BLaER1 treated with 17β-estradiol and CSF1 and Interleukin-3, amounts not matched to agents 10 nM and 100 nM (cell line): ENCODE measurements at regions not wholly inside any gene's neighbourhood (a gene's known extent, or its start where the extent isn't known, plus 50 kb on each side); places are given as distances from the start of the nearest gene placed in this dataset.

Experiments used
- H3K27ac ChIP-seq, 11 experiments: shearing (Covaris generic); formaldehyde crosslinking; 2 replicates each; pipeline ENCODE4 v1.8.1; 2022
- H3K27me3 ChIP-seq, 11 experiments: shearing (Covaris generic); formaldehyde crosslinking; 2 replicates each; pipeline ENCODE4 v1.8.1; 2022
- H3K36me3 ChIP-seq, 11 experiments: shearing (Covaris generic); formaldehyde crosslinking; 2 replicates each; pipeline ENCODE4 v1.8.1; 2022
- H3K4me1 ChIP-seq, 10 experiments: shearing (Covaris generic); formaldehyde crosslinking; 2 replicates each; pipeline ENCODE4 v1.8.1; 2022
- H3K4me2 ChIP-seq, 11 experiments: shearing (Covaris generic); formaldehyde crosslinking; 2 replicates each; pipeline ENCODE4 v1.8.1; 2022
- H3K4me3 ChIP-seq, 10 experiments: shearing (Covaris generic); formaldehyde crosslinking; 2 replicates each; pipeline ENCODE4 v1.8.1; 2022
- H3K9ac ChIP-seq, 11 experiments: shearing (Covaris generic); formaldehyde crosslinking; 2 replicates each; pipeline ENCODE4 v1.8.1; 2022
- H3K9me3 ChIP-seq, 11 experiments: shearing (Covaris generic); formaldehyde crosslinking; replicated peaks in 1 of 11; 2 replicates each; pipeline ENCODE4 v1.8.1; 2022
- H4K20me1 ChIP-seq, 11 experiments: shearing (Covaris generic); formaldehyde crosslinking; 2 replicates each; pipeline ENCODE4 v1.8.1; 2022
- Cebpa-rat ChIP-seq, 11 experiments: shearing (Covaris generic); IDR thresholded peaks; 2 replicates each; pipeline ENCODE4 v1.8.1; 2022

- no peak overlapping the region for H3K4me3 ChIP-seq
- peaks cover 0 to 3% (median 0%) of the 10 kb centered on the region in 11 experiments; a peak in 1 of 22 replicates for H3K27me3 ChIP-seq
- no peak overlapping the region for H3K27ac ChIP-seq
- H3K36me3 ChIP-seq, result no peaks in the 10 kb centered on the region
- no peaks in the 10 kb centered on the region for H3K9me3 ChIP-seq
- TF ChIP-seq Cebpa-rat (IDR thresholded peaks at IDR 0.05), result no peak
- H3K4me2 ChIP-seq, result peak overlapping the region in 3 of 11 experiments; percentile 7 to 20 (median 12); a peak in 4 of 22 replicates
- no peaks in the 10 kb centered on the region for H4K20me1 ChIP-seq
- H3K9ac ChIP-seq, result no peak overlapping the region
- peaks cover 30 to 44% (median 37%) of the 10 kb centered on the region in 10 experiments for H3K4me1 ChIP-seq
Measured at GRCh38 chr6:232982-233640, 59.2 kb upstream of the DUSP22 start.

- Histone ChIP-seq H3K9ac (peak overlapping the region in 5 of 11 experiments; percentile 62 to 81 (median 77); a peak in 6 of 22 replicates), H3K4me1 (peaks cover 27 to 37% (median 30%) of the 10 kb centered on the region in 10 experiments), H3K27ac (peak overlapping the region in 8 of 11 experiments; percentile 78 to 90 (median 82); a peak in 15 of 22 replicates), H3K27me3 (no peaks in the 10 kb centered on the region), H3K9me3 (no peaks in the 10 kb centered on the region), H3K4me2 (peak overlapping the region; percentile 71 to 88 (median 81); a peak in 21 of 22 replicates), H4K20me1 (no peaks in the 10 kb centered on the region), H3K4me3 (no peak overlapping the region), H3K36me3 (no peaks in the 10 kb centered on the region)
- TF ChIP-seq Cebpa-rat (IDR thresholded peaks at IDR 0.05), result no peak
Measured at GRCh38 chr6:234706-235372, 57.4 kb upstream of the DUSP22 start.

- Histone ChIP-seq H3K9ac (peak overlapping the region; percentile 7 to 81 (median 68); a peak in 20 of 22 replicates), H3K4me1 (peaks cover 27 to 37% (median 30%) of the 10 kb centered on the region in 10 experiments), H3K9me3 (no peaks in the 10 kb centered on the region), H4K20me1 (no peaks in the 10 kb centered on the region), H3K27ac (peak overlapping the region; percentile 21 to 90 (median 81); a peak in 20 of 22 replicates), H3K36me3 (no peaks in the 10 kb centered on the region), H3K4me3 (peak overlapping the region; percentile 18 to 54 (median 44); a peak in 18 of 20 replicates), H3K4me2 (peak overlapping the region; percentile 71 to 88 (median 81)), H3K27me3 (no peaks in the 10 kb centered on the region)
- no peak for TF ChIP-seq Cebpa-rat (IDR thresholded peaks at IDR 0.05)
Measured at GRCh38 chr6:235763-236360, 56.4 kb upstream of the DUSP22 start.

GRCh38 chr6:236519-236918 lies 55.8 kb upstream of the DUSP22 start:
- Histone ChIP-seq H3K9me3 (no peaks in the 10 kb centered on the region), H3K4me1 (peaks cover 27 to 38% (median 31%) of the 10 kb centered on the region in 10 experiments), H4K20me1 (no peaks in the 10 kb centered on the region), H3K4me2 (peak overlapping the region; percentile 71 to 88 (median 81)), H3K9ac (peak overlapping the region in 9 of 11 experiments; percentile 7 to 81 (median 70); a peak in 17 of 22 replicates), H3K36me3 (no peaks in the 10 kb centered on the region), H3K27me3 (no peaks in the 10 kb centered on the region), H3K27ac (peak overlapping the region in 10 of 11 experiments; percentile 22 to 90 (median 81); a peak in 18 of 22 replicates), H3K4me3 (peak overlapping the region in 8 of 10 experiments; percentile 37 to 54 (median 46); a peak in 9 of 20 replicates)
- TF ChIP-seq Cebpa-rat (IDR thresholded peaks at IDR 0.05), result no peak

GRCh38 chr6:240151-240550 lies 52.1 kb upstream of the DUSP22 start:
- Histone ChIP-seq H3K4me3 (no peak overlapping the region), H3K4me2 (no peak overlapping the region), H3K9me3 (peaks cover 9 to 20% (median 13%) of the 10 kb centered on the region in 11 experiments; a peak in 18 of 22 replicates), H3K9ac (no peak overlapping the region), H3K27me3 (no peaks in the 10 kb centered on the region), H4K20me1 (no peaks in the 10 kb centered on the region), H3K27ac (no peak overlapping the region), H3K36me3 (no peaks in the 10 kb centered on the region), H3K4me1 (peaks cover 16 to 24% (median 21%) of the 10 kb centered on the region in 10 experiments)
- no peak for TF ChIP-seq Cebpa-rat (IDR thresholded peaks at IDR 0.05)

- no peak overlapping the region for H3K27ac ChIP-seq
- TF ChIP-seq Cebpa-rat (IDR thresholded peaks at IDR 0.05), result no peak
Measured at GRCh38 chr6:241336-241865, 50.9 kb upstream of the DUSP22 start.

More at GRCh38 chr6:241336-241865, 50.9 kb upstream of the DUSP22 start:
- H4K20me1 ChIP-seq, result no peaks in the 10 kb centered on the region
- no peak overlapping the region for H3K9ac ChIP-seq
- no peak overlapping the region for H3K4me3 ChIP-seq
- no peak overlapping the region for H3K4me2 ChIP-seq
- no peaks in the 10 kb centered on the region for H3K27me3 ChIP-seq
- peaks cover 3 to 11% (median 8%) of the 10 kb centered on the region in 10 experiments for H3K4me1 ChIP-seq
- peaks cover 9 to 20% (median 13%) of the 10 kb centered on the region in 11 experiments; a peak in 18 of 22 replicates for H3K9me3 ChIP-seq
- no peaks in the 10 kb centered on the region for H3K36me3 ChIP-seq
